SU-DHL-6 (cell line): ENCODE measurements at regions not wholly inside any gene's neighbourhood (a gene's known extent, or its start where the extent isn't known, plus 50 kb on each side); places are given as distances from the start of the nearest gene placed in this dataset.

Source experiments
- EZH2phosphoT487 ChIP-seq: fragments of 200-600 bp; sonication (generic), shearing (Covaris generic); conservative IDR thresholded peaks from 2 replicates; pipeline ENCODE4 v1.6.1; 2018; ENCODE audit warnings: mild to moderate bottlenecking, antibody characterized with exemption, low read length, moderate library complexity, mixed read lengths
- TF ChIP-seq, protein P1 (sequence below): fragments of 200-600 bp; sonication (generic); IDR thresholded peaks from one replicate; pipeline ENCODE4 v1.5.1; 2017; ENCODE audit warnings: antibody characterized with exemption, mild to moderate bottlenecking, low read length, moderate library complexity; ENCODE audit not compliant: insufficient read depth, poor library complexity, severe bottlenecking

DNA sequence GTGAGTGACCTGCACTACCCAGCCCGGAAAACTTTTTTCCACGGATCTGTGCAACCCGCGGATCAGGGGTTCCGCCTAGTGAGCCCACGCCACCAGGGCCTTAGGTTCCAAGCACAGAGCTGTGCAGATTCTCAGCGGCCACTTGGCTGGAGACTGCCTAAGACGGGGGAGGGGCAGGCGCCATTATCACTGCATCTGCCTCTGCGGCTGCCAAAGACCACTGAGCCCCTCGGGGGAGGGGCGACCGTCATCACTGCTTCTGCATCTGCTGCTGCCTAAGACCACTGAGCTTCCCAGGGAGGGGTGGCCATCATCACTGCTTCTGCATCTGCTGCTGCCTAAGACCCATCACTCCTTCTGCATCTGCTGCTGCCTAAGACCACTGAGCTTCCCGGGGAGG is 460.2 kb downstream of the OCA2 start:
- TF ChIP-seq, protein P1, sequence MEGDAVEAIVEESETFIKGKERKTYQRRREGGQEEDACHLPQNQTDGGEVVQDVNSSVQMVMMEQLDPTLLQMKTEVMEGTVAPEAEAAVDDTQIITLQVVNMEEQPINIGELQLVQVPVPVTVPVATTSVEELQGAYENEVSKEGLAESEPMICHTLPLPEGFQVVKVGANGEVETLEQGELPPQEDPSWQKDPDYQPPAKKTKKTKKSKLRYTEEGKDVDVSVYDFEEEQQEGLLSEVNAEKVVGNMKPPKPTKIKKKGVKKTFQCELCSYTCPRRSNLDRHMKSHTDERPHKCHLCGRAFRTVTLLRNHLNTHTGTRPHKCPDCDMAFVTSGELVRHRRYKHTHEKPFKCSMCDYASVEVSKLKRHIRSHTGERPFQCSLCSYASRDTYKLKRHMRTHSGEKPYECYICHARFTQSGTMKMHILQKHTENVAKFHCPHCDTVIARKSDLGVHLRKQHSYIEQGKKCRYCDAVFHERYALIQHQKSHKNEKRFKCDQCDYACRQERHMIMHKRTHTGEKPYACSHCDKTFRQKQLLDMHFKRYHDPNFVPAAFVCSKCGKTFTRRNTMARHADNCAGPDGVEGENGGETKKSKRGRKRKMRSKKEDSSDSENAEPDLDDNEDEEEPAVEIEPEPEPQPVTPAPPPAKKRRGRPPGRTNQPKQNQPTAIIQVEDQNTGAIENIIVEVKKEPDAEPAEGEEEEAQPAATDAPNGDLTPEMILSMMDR = no peak
- TF ChIP-seq EZH2phosphoT487 = no peak
